ENCODE measurements at regions not wholly inside any gene's neighbourhood (a gene's known extent, or its start where the extent isn't known, plus 50 kb on each side); places are given as distances from the start of the nearest gene placed in this dataset.

DNA sequence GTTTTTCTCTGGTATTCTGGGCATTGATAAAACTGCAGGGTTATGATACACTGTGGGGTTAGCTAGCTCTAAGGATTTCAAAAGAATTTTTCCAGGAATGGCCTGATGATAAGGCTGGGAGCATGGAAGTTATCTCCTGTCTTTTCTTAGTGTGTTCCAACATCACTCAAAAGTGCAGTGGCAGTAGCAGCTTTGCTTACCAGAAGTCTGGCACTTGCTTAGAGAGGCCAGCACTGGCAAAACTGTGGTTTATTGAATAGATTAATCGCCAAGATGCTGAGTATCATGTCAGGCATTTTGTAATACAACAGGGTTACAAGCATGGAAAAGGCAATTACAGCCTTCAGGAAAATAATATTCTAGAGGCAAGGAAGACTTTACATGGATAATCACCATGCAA lies 719.5 kb upstream of the GJE1 start:
- TF ChIP-seq, protein P1, sequence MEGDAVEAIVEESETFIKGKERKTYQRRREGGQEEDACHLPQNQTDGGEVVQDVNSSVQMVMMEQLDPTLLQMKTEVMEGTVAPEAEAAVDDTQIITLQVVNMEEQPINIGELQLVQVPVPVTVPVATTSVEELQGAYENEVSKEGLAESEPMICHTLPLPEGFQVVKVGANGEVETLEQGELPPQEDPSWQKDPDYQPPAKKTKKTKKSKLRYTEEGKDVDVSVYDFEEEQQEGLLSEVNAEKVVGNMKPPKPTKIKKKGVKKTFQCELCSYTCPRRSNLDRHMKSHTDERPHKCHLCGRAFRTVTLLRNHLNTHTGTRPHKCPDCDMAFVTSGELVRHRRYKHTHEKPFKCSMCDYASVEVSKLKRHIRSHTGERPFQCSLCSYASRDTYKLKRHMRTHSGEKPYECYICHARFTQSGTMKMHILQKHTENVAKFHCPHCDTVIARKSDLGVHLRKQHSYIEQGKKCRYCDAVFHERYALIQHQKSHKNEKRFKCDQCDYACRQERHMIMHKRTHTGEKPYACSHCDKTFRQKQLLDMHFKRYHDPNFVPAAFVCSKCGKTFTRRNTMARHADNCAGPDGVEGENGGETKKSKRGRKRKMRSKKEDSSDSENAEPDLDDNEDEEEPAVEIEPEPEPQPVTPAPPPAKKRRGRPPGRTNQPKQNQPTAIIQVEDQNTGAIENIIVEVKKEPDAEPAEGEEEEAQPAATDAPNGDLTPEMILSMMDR (IDR thresholded peaks at IDR 0.05; ENCODE audit: extremely low read depth, insufficient read depth, missing control alignments): no peak
- in situ Hi-C loops (cut with MboI; ENCODE audit: low pct_unique_long_range_greater_than_20kb, low sequenced_read_pairs, unreplicated experiment): no loop called here
- DNase-seq (ENCODE audit: low spot score): no peak

DNA sequence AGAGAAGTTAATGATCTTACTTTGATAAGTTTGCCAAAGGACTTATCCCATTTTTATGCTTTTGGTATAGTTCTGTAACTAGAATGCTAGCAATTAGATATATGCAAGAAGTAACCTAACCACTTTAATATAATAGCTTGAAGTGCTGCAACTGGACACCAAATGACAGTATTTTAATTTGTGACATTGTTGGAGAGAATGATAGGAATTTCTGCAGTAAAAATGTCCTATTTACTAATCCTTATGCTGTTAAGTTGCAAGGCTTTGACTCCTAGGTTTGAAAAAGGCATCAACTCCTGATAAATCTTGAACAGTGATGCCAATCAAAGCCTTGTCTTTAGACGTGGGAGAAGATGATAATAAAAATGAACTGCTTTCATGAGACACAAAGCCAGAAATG lies 726.0 kb upstream of the GJE1 start:
- TF ChIP-seq, protein P1 (IDR thresholded peaks at IDR 0.05; ENCODE audit: extremely low read depth, insufficient read depth, missing control alignments): no peak
- in situ Hi-C loops (cut with MboI; ENCODE audit: low pct_unique_long_range_greater_than_20kb, low sequenced_read_pairs, unreplicated experiment): no loop called here
- DNase-seq (ENCODE audit: low spot score): no peak

DNA sequence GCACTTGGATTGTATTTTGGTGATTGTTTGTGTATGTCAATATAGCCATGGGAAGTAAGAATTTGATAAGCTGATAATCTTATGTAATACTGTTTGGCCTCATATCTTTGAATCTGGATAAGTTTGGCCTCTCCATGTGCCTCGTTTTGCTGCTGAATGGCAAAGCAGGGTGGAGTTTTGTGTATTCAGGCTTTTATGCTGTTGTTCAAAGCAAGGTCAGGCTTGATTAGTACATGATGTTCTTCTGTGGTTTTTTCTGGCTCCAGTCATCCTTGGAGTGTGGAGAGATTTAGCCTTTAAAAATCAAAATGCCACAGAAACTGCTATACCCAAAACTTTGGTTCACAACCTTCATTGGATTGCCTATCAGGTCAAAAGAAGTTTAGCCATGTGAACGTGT lies 728.9 kb upstream of the GJE1 start:
- TF ChIP-seq, protein P1 (IDR thresholded peaks at IDR 0.05; ENCODE audit: extremely low read depth, insufficient read depth, missing control alignments): no peak
- in situ Hi-C loops (cut with MboI; ENCODE audit: low pct_unique_long_range_greater_than_20kb, low sequenced_read_pairs, unreplicated experiment): no loop called here
- no peak for DNase-seq (ENCODE audit: low spot score)

DNA sequence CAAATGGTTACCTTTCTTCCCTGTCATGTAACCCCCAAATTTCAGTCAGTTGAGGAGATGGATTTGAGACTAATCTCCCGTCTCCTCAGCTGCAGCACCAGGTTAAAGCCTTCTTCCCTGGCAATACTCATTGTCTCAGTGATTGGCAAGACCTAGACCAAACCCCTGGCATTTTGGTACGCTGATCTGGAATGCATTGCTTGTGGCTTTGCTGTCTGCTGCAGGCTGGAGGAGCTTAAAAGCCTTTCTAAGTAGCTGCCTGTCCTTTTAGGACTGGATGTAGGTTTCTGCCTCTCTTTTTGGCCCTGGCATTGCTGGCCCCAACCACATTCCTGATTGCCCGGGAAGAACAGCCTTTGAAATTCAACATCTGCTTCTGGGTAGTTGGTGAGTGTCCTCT lies 729.6 kb upstream of the GJE1 start:
- in situ Hi-C loops (cut with MboI; ENCODE audit: low pct_unique_long_range_greater_than_20kb, low sequenced_read_pairs, unreplicated experiment): no loop called here
- DNase-seq (ENCODE audit: low spot score): no peak
- TF ChIP-seq, protein P1 (IDR thresholded peaks at IDR 0.05; ENCODE audit: extremely low read depth, insufficient read depth, missing control alignments): no peak

DNA sequence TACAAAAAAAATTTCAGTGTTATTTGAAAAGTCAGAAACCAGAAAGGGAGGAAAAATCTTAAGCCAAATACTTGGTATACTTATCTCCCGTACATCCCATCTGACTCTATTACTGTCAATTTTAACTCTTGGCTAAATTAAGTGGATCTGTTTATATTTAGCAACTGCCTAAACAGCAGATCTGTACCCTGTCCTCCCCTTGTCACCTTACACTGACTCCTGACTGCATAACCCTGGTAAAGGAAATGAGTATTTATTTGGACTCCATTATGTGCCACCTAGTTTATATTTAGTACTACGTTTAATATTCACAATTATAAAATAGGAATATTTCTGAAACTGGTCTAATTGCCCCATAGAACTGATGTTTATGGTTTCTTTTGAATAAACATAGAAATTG lies 730.2 kb upstream of the GJE1 start:
- DNase-seq (ENCODE audit: low spot score): no peak
- TF ChIP-seq, protein P1 (IDR thresholded peaks at IDR 0.05; ENCODE audit: extremely low read depth, insufficient read depth, missing control alignments): no peak
- in situ Hi-C loops (cut with MboI; ENCODE audit: low pct_unique_long_range_greater_than_20kb, low sequenced_read_pairs, unreplicated experiment): no loop called here

DNA sequence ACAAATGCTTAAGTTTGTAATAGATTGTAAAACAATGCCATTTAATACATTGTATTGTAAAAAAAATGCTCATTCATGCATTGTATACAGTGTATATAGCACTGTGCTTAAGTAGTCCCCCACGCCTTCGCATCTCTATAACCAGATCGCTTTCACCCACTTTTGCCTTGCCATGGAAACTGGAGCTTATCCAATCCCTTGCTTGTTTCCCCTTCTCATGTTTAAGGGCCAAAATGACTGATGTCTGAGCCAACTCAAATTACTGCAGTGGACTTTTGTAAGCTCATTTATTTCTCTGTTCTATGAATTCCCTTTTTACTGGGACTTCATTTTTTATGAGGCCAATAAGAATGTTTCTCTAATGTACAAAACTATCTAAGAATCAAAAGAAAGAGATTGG lies 730.9 kb upstream of the GJE1 start:
- TF ChIP-seq, protein P1 (IDR thresholded peaks at IDR 0.05; ENCODE audit: extremely low read depth, insufficient read depth, missing control alignments): no peak
- in situ Hi-C loops (cut with MboI; ENCODE audit: low pct_unique_long_range_greater_than_20kb, low sequenced_read_pairs, unreplicated experiment): no loop called here
- DNase-seq (ENCODE audit: low spot score): no peak

DNA sequence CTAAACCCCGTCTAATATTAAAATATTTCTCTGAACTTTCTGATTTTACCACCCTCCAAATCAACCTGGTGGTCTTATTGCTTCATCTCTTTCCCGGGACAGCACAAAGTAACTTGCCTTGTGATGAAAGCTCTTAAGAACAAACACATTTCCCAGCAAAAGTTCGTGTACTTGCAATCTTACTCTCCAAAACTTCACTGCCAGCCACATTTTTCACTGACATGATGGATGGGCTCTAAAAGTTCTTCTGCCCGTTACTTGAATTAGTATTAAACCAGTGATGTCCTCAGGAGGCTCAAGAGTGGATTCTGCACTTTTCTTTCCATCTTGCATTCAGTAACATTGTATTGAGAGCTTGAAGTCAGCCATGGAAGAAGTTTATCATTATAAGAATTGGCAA lies 731.6 kb upstream of the GJE1 start:
- TF ChIP-seq, protein P1 (IDR thresholded peaks at IDR 0.05; ENCODE audit: extremely low read depth, insufficient read depth, missing control alignments): no peak
- no peak for DNase-seq (ENCODE audit: low spot score)
- in situ Hi-C loops (cut with MboI; ENCODE audit: low pct_unique_long_range_greater_than_20kb, low sequenced_read_pairs, unreplicated experiment): no loop called here
